ENCODE measurements at regions not wholly inside any gene's neighbourhood (a gene's known extent, or its start where the extent isn't known, plus 50 kb on each side); places are given as distances from the start of the nearest gene placed in this dataset.

DNA sequence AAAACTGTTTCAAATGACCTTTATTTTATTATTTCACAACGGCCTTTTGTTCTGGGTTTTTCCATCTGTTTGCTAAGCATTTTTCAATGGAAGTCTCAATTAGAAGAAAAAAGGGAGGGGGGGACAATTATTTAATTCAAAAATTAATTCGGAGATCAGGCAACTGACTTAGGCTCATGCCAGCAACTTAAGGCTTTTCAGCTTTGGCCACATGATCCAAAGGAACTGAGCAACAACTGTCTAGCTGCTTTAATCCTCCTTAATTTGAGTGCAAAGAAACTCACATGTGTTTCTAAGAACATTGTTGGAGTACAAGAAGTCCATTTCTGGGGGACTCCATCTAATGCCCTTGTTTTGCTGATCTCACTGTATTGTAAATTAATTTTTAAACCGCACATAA is 188.0 kb downstream of the EXOC5 start:
- H3K9me3 ChIP-seq (ENCODE audit: low read depth, low read length), result no peaks in the 10 kb centered on the region
- DNase-seq (ENCODE audit: insufficient read length, low spot score, missing footprints), result no peak
- TF ChIP-seq CTCF (IDR thresholded peaks at IDR 0.05; ENCODE audit: extremely low read depth, low read depth, low read length), result no peak
- no peak overlapping the region for H3K4me3 ChIP-seq (ENCODE audit: insufficient read depth, low read length)
- H4K20me1 ChIP-seq (ENCODE audit: insufficient read depth, low read length), result no peaks in the 10 kb centered on the region
- H3K4me1 ChIP-seq (ENCODE audit: insufficient read depth, low read length), result no peaks in the 10 kb centered on the region
- no peaks in the 10 kb centered on the region for H3K36me3 ChIP-seq (ENCODE audit: insufficient read depth, low read length)
- no peak overlapping the region for H3K27ac ChIP-seq (ENCODE audit: low read depth, low read length)
- no peaks in the 10 kb centered on the region for H3K79me2 ChIP-seq (ENCODE audit: insufficient read depth, low read length)
- H3K4me2 ChIP-seq (ENCODE audit: insufficient read depth, low read length), result no peak overlapping the region
- H2AFZ ChIP-seq (ENCODE audit: low read length), result no peak overlapping the region
- no peaks in the 10 kb centered on the region for H3K27me3 ChIP-seq (ENCODE audit: insufficient read depth, low read length)

- no peaks in the 10 kb centered on the region for H3K27me3 ChIP-seq (ENCODE audit: insufficient read depth, low read length)
- H4K20me1 ChIP-seq (ENCODE audit: insufficient read depth, low read length), result no peaks in the 10 kb centered on the region
- H3K4me1 ChIP-seq (ENCODE audit: insufficient read depth, low read length), result no peaks in the 10 kb centered on the region
- H3K4me3 ChIP-seq (ENCODE audit: insufficient read depth, low read length), result no peak overlapping the region
- no peak for DNase-seq (ENCODE audit: insufficient read length, low spot score, missing footprints)
- no peak overlapping the region for H2AFZ ChIP-seq (ENCODE audit: low read length)
- no peaks in the 10 kb centered on the region for H3K9me3 ChIP-seq (ENCODE audit: low read depth, low read length)
- H3K27ac ChIP-seq (ENCODE audit: low read depth, low read length), result no peak overlapping the region
- H3K4me2 ChIP-seq (ENCODE audit: insufficient read depth, low read length), result no peak overlapping the region
- H3K79me2 ChIP-seq (ENCODE audit: insufficient read depth, low read length), result no peaks in the 10 kb centered on the region
- H3K36me3 ChIP-seq (ENCODE audit: insufficient read depth, low read length), result no peaks in the 10 kb centered on the region
- no peak for TF ChIP-seq CTCF (IDR thresholded peaks at IDR 0.05; ENCODE audit: extremely low read depth, low read depth, low read length)
These were observed 190.7 kb downstream of the EXOC5 start for GRCh38 chr14:57078054-57078453.

DNA sequence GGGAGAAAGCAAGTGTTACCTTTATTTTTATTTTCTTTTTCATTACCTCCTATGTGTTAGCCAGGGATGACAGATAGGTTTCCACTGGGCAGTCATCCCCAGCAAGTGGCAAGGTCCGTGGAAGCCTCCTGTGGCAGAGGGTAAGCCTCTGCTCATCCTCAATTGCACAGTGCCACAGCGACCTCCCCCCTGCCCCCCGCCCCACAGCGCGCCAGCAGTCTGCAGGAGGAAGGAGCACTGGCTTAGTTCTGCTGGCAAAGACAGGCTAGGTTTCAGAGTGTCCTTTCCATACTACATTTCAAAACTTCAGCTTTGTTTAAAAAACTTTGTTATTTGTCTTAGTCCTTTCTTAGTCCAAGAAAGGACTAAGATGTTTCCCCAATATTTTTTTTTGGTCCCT is 194.7 kb downstream of the EXOC5 start:
- no peak for TF ChIP-seq CTCF (IDR thresholded peaks at IDR 0.05; ENCODE audit: extremely low read depth, low read depth, low read length)
- no peaks in the 10 kb centered on the region for H3K9me3 ChIP-seq (ENCODE audit: low read depth, low read length)
- no peak overlapping the region for H2AFZ ChIP-seq (ENCODE audit: low read length)
- H3K36me3 ChIP-seq (ENCODE audit: insufficient read depth, low read length), result no peaks in the 10 kb centered on the region
- H3K4me3 ChIP-seq (ENCODE audit: insufficient read depth, low read length), result no peak overlapping the region
- no peaks in the 10 kb centered on the region for H3K4me1 ChIP-seq (ENCODE audit: insufficient read depth, low read length)
- DNase-seq (ENCODE audit: insufficient read length, low spot score, missing footprints), result no peak
- H3K27ac ChIP-seq (ENCODE audit: low read depth, low read length), result no peak overlapping the region
- no peaks in the 10 kb centered on the region for H3K79me2 ChIP-seq (ENCODE audit: insufficient read depth, low read length)
- H4K20me1 ChIP-seq (ENCODE audit: insufficient read depth, low read length), result no peaks in the 10 kb centered on the region
- H3K27me3 ChIP-seq (ENCODE audit: insufficient read depth, low read length), result no peaks in the 10 kb centered on the region
- no peak overlapping the region for H3K4me2 ChIP-seq (ENCODE audit: insufficient read depth, low read length)

DNA sequence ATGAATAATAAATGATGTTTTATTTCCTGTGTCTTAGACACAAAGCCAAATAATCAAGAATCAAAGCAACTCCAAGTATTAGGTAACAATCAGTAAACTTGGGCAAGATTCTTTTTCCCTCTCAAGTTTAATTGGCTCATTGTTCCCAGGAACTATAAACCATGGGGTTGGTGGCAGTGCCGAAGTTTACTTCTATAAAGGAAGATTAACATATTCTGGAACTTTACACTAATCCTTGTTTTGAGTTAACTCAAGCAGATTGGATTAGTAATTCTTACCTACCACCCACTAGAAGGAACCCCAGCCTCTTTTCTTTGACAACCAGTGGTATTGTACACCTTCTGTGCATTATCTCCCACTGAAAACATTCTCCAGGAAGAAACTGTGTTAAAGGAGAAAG is 197.1 kb downstream of the EXOC5 start:
- Histone ChIP-seq H3K36me3 (ENCODE audit: insufficient read depth, low read length) (no peaks in the 10 kb centered on the region), H3K4me3 (ENCODE audit: insufficient read depth, low read length) (no peak overlapping the region), H3K79me2 (ENCODE audit: insufficient read depth, low read length) (no peaks in the 10 kb centered on the region), H3K9me3 (ENCODE audit: low read depth, low read length) (no peaks in the 10 kb centered on the region), H3K27me3 (ENCODE audit: insufficient read depth, low read length) (no peaks in the 10 kb centered on the region), H2AFZ (ENCODE audit: low read length) (no peak overlapping the region), H4K20me1 (ENCODE audit: insufficient read depth, low read length) (no peaks in the 10 kb centered on the region), H3K27ac (ENCODE audit: low read depth, low read length) (no peak overlapping the region), H3K4me2 (ENCODE audit: insufficient read depth, low read length) (no peak overlapping the region), H3K4me1 (ENCODE audit: insufficient read depth, low read length) (no peaks in the 10 kb centered on the region)
- no peak for TF ChIP-seq CTCF (IDR thresholded peaks at IDR 0.05; ENCODE audit: extremely low read depth, low read depth, low read length)
- DNase-seq (ENCODE audit: insufficient read length, low spot score, missing footprints), result no peak

All from osteoblast (primary cell).